AG04450 (cell line): ENCODE measurements at regions not wholly inside any gene's neighbourhood (a gene's known extent, or its start where the extent isn't known, plus 50 kb on each side); places are given as distances from the start of the nearest gene placed in this dataset.

Experiments used
- CTCF ChIA-PET: fragments of 300-600, 350-600 bp; formaldehyde crosslinking; extraction: SDS; loops from one replicate; lab custom pipeline; 2022; ENCODE audit warnings: antibody characterized with exemption, inconsistent platforms; lab: Charles Lee
- POLR2A ChIA-PET: fragments of 350-600 bp; formaldehyde crosslinking; extraction: SDS; loops from one replicate; lab custom pipeline; 2021; ENCODE audit warnings: antibody characterized with exemption, inconsistent platforms; lab: Yijun Ruan, JAX
- DNase-seq: peaks from one replicate; pipeline ENCODE4 v3.0.0-alpha.2; 2011; ENCODE audit warnings: low read depth, low spot score
- H3K27ac ChIP-seq: one replicate; pipeline ENCODE4 v1.5.1; 2012; ENCODE audit warnings: low read depth, low read length, control low read depth
- H3K27me3 ChIP-seq: one replicate; pipeline ENCODE4 v1.6.0; 2012; ENCODE audit warnings: low read length; ENCODE audit not compliant: control insufficient read depth, insufficient read depth
- H3K4me3 ChIP-seq: 2 replicates; pipeline ENCODE4 v1.5.1; 2011; ENCODE audit warnings: mild to moderate bottlenecking, low read depth, low read length, control low read depth
- H3K9me3 ChIP-seq: 2 replicates; pipeline ENCODE4 v1.5.1; 2012; ENCODE audit warnings: low read length; ENCODE audit not compliant: control insufficient read depth, insufficient read depth
- TF ChIP-seq, protein P1 (sequence below): IDR thresholded peaks from 2 replicates; pipeline ENCODE4 v1.5.1; 2011; ENCODE audit warnings: low read depth, low read length, control low read depth, inconsistent platforms

DNA sequence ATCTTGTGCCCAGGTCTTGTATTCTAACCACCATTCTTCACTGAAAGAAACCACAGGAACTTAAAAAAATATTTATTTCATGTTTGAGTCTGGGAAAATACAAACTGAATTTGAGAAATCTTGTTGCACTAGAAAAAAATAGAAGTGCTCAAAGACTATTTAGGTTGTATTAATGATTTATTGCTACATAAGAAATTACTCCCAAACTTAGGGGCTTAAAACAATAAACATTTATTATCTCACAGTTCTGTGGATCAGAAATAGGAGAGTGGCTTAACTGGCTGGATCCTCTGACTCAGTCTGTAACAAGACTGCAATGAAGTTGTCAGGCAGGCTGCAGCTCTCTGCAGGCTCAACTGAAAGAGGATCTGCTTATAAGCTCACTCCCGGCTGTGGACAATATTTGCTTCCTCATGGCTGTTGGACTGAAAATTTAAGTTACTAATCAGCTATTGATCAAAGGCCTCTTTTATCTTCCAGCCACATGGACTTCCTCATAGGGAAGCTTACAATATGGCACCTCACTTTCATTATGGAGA lies 295.4 kb upstream of the FAM241A start:
- Histone ChIP-seq H3K27me3 (no peaks in the 10 kb centered on the region), H3K9me3 (no peaks in the 10 kb centered on the region), H3K27ac (no peak overlapping the region), H3K4me3 (no peak overlapping the region)
- CTCF ChIA-PET, result interaction anchor here (0.6 kb wide), 1 partner anchor 181 kb away, joined by 3 read pairs; no protein-coding TSS in a partner anchor
- no peak for DNase-seq
- TF ChIP-seq, protein P1, sequence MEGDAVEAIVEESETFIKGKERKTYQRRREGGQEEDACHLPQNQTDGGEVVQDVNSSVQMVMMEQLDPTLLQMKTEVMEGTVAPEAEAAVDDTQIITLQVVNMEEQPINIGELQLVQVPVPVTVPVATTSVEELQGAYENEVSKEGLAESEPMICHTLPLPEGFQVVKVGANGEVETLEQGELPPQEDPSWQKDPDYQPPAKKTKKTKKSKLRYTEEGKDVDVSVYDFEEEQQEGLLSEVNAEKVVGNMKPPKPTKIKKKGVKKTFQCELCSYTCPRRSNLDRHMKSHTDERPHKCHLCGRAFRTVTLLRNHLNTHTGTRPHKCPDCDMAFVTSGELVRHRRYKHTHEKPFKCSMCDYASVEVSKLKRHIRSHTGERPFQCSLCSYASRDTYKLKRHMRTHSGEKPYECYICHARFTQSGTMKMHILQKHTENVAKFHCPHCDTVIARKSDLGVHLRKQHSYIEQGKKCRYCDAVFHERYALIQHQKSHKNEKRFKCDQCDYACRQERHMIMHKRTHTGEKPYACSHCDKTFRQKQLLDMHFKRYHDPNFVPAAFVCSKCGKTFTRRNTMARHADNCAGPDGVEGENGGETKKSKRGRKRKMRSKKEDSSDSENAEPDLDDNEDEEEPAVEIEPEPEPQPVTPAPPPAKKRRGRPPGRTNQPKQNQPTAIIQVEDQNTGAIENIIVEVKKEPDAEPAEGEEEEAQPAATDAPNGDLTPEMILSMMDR, result no peak
- POLR2A ChIA-PET, result no interaction called here

DNA sequence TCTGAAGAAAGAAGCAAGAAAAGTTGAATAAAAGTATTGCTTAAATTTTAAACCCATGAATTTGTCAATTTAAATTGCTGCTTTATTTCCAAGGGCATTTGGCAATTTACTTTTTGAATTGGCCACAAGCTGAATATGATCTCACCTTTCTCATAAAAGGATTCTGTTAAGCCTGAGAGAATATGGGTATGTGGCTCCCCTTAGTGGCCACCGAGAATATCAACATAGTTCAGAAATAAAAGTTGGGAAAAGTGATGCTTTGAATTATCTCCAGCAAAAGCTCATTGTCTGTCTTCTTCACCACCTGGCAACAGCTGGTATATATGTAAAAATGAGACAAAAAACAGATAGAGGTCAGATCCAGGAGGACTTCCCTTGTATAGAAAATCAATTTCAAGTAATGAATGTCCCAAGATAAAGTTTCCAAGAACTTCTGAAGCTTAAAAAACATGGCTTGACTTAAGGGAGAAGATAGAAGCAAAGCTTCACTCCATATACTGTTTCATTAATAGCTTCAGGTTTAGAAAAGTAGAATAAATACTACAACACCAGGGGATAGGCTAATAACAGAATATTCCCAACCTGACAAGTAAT lies 290.7 kb upstream of the FAM241A start:
- H3K27me3 ChIP-seq, result no peaks in the 10 kb centered on the region
- H3K4me3 ChIP-seq, result no peak overlapping the region
- CTCF ChIA-PET, result interaction anchor here (0.6 to 2.9 kb wide), 16 partner anchors 10 to 1232 kb away, joined by 3 to 29 read pairs (median 4); no protein-coding TSS in a partner anchor
- TF ChIP-seq, protein P1, result peak; percentile 68
- POLR2A ChIA-PET, result no interaction called here
- H3K9me3 ChIP-seq, result no peaks in the 10 kb centered on the region
- H3K27ac ChIP-seq, result no peak overlapping the region
- peak; percentile 1 for DNase-seq

GRCh38 chr4:111855308-111855707 lies 289.9 kb upstream of the FAM241A start:
- POLR2A ChIA-PET, result no interaction called here
- TF ChIP-seq, protein P1, result no peak
- Histone ChIP-seq H3K27me3 (no peaks in the 10 kb centered on the region), H3K27ac (no peak overlapping the region), H3K9me3 (no peaks in the 10 kb centered on the region), H3K4me3 (no peak overlapping the region)
- DNase-seq, result no peak
- CTCF ChIA-PET, result interaction anchor here (0.7 to 2.9 kb wide), 10 partner anchors 10 to 224 kb away, joined by 3 to 29 read pairs (median 6); no protein-coding TSS in a partner anchor

DNA sequence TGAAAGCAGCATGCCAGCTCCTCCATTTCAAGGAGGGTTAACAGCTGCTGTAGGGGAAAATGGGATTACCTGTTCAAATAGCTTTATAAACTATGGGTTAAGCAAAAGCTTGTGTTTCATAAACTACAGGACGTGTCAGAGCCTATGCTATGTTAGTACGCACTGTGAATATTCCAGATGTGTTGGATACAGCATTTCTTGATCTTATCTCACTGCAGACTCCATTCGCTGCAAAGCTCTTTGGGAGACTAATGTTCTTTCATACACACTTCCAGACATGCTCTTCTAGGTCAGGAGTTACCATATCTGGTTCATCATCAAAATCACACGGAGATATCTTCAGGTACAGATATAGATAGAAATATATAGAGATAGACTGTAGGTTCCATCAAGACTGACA lies 281.2 kb upstream of the FAM241A start:
- H3K27ac ChIP-seq, result no peak overlapping the region
- no peak for DNase-seq
- no peak overlapping the region for H3K4me3 ChIP-seq
- H3K27me3 ChIP-seq, result no peaks in the 10 kb centered on the region
- TF ChIP-seq, protein P1, result no peak
- CTCF ChIA-PET, result no interaction called here
- POLR2A ChIA-PET, result no interaction called here
- no peaks in the 10 kb centered on the region for H3K9me3 ChIP-seq

DNA sequence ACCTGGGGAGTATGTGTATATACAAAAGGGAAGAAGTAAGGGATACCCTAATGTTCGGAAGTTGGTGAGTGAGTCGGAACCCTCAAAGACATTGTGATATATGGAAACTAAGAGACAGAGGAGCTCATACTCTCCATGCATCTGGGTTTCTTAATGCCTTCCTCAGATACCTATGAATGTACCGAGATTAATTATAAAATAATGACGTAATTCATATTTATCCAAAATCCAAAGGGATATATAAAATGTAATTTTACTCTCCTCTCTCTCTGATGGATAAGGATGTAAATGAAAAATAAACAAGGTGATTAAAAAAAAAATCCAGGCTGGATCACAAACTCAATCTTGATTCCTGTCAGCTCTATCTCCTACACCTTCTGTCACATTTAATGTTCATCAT lies 275.9 kb upstream of the FAM241A start:
- Histone ChIP-seq H3K9me3 (no peaks in the 10 kb centered on the region), H3K27me3 (no peaks in the 10 kb centered on the region), H3K27ac (no peak overlapping the region), H3K4me3 (no peak overlapping the region)
- TF ChIP-seq, protein P1, result no peak
- no peak for DNase-seq
- ChIA-PET CTCF (no interaction called here), POLR2A (no interaction called here)
